Nephron progenitor cell (in vitro differentiated cells): ENCODE measurements at regions not wholly inside any gene's neighbourhood (a gene's known extent, or its start where the extent isn't known, plus 50 kb on each side); places are given as distances from the start of the nearest gene placed in this dataset.

Experiments
- DNase-seq: peaks from one replicate; pipeline ENCODE4 v3.0.0; 2021
- H3K27ac Mint-ChIP-seq: 2 replicates; pipeline ENCODE4 v1.8.0; 2021; ENCODE audit warnings: mild to moderate bottlenecking, moderate library complexity, mixed read lengths
- H3K27me3 Mint-ChIP-seq: 2 replicates; pipeline ENCODE4 v1.8.0; 2021; ENCODE audit warnings: mild to moderate bottlenecking, low read depth, mixed read lengths; ENCODE audit not compliant: poor library complexity
- H3K36me3 Mint-ChIP-seq: 2 replicates; pipeline ENCODE4 v1.8.0; 2021; ENCODE audit warnings: low read depth, mixed read lengths
- H3K4me1 Mint-ChIP-seq: 2 replicates; pipeline ENCODE4 v1.8.0; 2021; ENCODE audit warnings: mixed read lengths
- H3K4me3 Mint-ChIP-seq: 2 replicates; pipeline ENCODE4 v1.8.0; 2021; ENCODE audit warnings: mild to moderate bottlenecking, moderate library complexity, mixed read lengths
- H3K9me3 Mint-ChIP-seq: 2 replicates; pipeline ENCODE4 v1.8.0; 2021; ENCODE audit warnings: mild to moderate bottlenecking, moderate library complexity, mixed read lengths
- CTCF ChIP-seq: fragments of 200-600 bp; sonication (generic); IDR thresholded peaks from 2 replicates; pipeline ENCODE4 v1.5.0; 2021; ENCODE audit warnings: antibody characterized with exemption

- DNase-seq: no peak
- Mint-ChIP-seq H3K27me3 (peaks cover 5% of the 10 kb centered on the region), H3K4me1 (peaks cover 70% of the 10 kb centered on the region), H3K36me3 (no peaks in the 10 kb centered on the region), H3K9me3 (peaks cover 7% of the 10 kb centered on the region), H3K27ac (peak overlapping the region; percentile 43), H3K4me3 (no peak overlapping the region)
- TF ChIP-seq CTCF: no peak
Measured at GRCh38 chr10:33109384-33109783, 151.4 kb upstream of the ITGB1 start.

- no peak for DNase-seq
- no peak for TF ChIP-seq CTCF
- no peak overlapping the region for H3K27ac Mint-ChIP-seq
- peaks cover 5% of the 10 kb centered on the region for H3K27me3 Mint-ChIP-seq
- peaks cover 15% of the 10 kb centered on the region for H3K9me3 Mint-ChIP-seq
- peaks cover 5% of the 10 kb centered on the region for H3K36me3 Mint-ChIP-seq
- peaks cover 58% of the 10 kb centered on the region for H3K4me1 Mint-ChIP-seq
- H3K4me3 Mint-ChIP-seq: peak overlapping the region; percentile 15
Measured at GRCh38 chr10:33107953-33108352, 149.9 kb upstream of the ITGB1 start.

DNA sequence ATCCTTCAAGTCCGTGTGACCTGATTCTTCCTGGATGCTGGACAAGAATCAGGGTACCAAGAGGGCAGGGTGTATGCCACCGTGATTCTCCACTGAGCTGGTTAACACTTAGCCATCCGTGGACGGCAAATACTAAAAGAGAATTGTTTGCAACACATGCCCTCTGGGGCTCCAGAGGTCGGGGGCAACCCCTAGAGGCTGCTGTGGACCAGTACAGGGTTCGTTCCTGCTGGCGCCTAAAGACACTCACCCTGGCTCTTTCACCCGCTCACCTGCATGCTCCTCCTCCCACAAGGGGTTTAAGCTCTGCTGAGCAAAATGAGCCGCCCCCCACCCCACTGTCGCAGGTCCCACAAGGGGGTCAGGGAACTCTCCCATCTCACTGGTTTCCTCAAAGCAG lies 148.7 kb upstream of the ITGB1 start:
- H3K36me3 Mint-ChIP-seq: peaks cover 5% of the 10 kb centered on the region
- DNase-seq: no peak
- TF ChIP-seq CTCF: no peak
- H3K9me3 Mint-ChIP-seq: peaks cover 18% of the 10 kb centered on the region
- H3K27ac Mint-ChIP-seq: no peak overlapping the region
- no peak overlapping the region for H3K4me3 Mint-ChIP-seq
- H3K27me3 Mint-ChIP-seq: peaks cover 3% of the 10 kb centered on the region
- peaks cover 52% of the 10 kb centered on the region for H3K4me1 Mint-ChIP-seq

DNA sequence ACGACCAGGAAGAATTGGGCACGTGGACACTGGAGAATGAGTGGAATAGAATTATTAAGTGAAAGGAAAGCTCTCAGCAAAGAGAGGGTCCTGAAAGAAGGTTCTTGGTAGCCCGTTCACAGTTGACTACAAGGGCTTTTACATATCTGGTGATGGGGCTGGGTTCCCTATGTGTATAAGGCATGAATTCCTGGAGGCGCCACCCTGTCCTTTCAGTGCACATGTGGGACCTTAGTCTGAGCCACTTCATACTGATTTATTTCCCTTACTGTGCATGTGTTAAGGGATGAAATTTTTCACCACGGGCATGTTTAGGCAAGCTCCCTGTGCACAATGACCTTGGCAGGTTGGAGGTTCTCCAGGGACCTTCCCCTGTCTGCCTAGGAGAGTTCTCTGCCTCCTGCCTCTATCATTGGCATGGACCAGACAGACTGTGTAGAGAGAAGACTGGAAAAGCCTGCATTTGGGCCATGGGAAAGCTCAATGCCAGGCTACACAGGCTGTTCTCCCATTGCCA lies 145.9 kb upstream of the ITGB1 start:
- no peak for TF ChIP-seq CTCF
- Mint-ChIP-seq H3K27ac (no peak overlapping the region), H3K4me3 (no peak overlapping the region), H3K27me3 (peaks cover 3% of the 10 kb centered on the region), H3K4me1 (peaks cover 37% of the 10 kb centered on the region), H3K36me3 (peaks cover 5% of the 10 kb centered on the region), H3K9me3 (peaks cover 26% of the 10 kb centered on the region)
- no peak for DNase-seq

GRCh38 chr10:33102071-33102470 lies 144.0 kb upstream of the ITGB1 start:
- no peak overlapping the region for H3K4me3 Mint-ChIP-seq
- no peak for TF ChIP-seq CTCF
- H3K9me3 Mint-ChIP-seq: peaks cover 35% of the 10 kb centered on the region
- H3K27me3 Mint-ChIP-seq: peaks cover 3% of the 10 kb centered on the region
- H3K36me3 Mint-ChIP-seq: peaks cover 5% of the 10 kb centered on the region
- no peak for DNase-seq
- peaks cover 19% of the 10 kb centered on the region for H3K4me1 Mint-ChIP-seq
- peak overlapping the region; percentile 81 for H3K27ac Mint-ChIP-seq

DNA sequence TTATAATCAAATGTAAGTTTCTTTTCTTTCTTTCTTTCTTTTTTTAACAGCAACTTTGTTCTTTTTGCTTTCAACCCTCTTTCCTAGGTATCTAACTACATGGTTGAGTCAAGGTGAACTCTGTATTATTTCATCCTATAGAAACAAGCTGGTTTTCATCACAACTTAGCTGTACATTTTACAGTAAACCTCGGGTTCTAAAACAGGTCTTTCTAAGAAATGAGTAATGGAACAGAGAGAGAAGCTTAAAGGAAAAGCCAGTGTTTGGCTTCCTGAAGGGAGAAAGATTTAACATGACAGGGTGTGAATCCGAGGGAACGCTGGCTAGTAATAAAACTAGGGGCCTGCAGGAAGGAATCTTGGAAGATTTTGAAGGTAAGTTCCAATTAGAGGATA lies 143.4 kb upstream of the ITGB1 start:
- H3K4me1 Mint-ChIP-seq: peaks cover 13% of the 10 kb centered on the region
- TF ChIP-seq CTCF: no peak
- peaks cover 40% of the 10 kb centered on the region for H3K9me3 Mint-ChIP-seq
- no peak overlapping the region for H3K4me3 Mint-ChIP-seq
- no peak for DNase-seq
- peaks cover 5% of the 10 kb centered on the region for H3K36me3 Mint-ChIP-seq
- peaks cover 3% of the 10 kb centered on the region for H3K27me3 Mint-ChIP-seq
- H3K27ac Mint-ChIP-seq: peak overlapping the region; percentile 81
